Middle frontal gyrus (tissue), 1 donor: ENCODE measurements at regions not wholly inside any gene's neighbourhood (a gene's known extent, or its start where the extent isn't known, plus 50 kb on each side); places are given as distances from the start of the nearest gene placed in this dataset.
"Not testable (repeated sequence)": the region's sequence is repeated elsewhere in the genome, so short reads cannot be mapped to it uniquely, and the experiment has no call there.

ENCODE experiments used
- DNase-seq: peaks from one replicate; pipeline ENCODE4 v3.0.0-alpha.2; 2015; ENCODE audit warnings: low spot score; ENCODE audit errors: extremely low spot score

DNA sequence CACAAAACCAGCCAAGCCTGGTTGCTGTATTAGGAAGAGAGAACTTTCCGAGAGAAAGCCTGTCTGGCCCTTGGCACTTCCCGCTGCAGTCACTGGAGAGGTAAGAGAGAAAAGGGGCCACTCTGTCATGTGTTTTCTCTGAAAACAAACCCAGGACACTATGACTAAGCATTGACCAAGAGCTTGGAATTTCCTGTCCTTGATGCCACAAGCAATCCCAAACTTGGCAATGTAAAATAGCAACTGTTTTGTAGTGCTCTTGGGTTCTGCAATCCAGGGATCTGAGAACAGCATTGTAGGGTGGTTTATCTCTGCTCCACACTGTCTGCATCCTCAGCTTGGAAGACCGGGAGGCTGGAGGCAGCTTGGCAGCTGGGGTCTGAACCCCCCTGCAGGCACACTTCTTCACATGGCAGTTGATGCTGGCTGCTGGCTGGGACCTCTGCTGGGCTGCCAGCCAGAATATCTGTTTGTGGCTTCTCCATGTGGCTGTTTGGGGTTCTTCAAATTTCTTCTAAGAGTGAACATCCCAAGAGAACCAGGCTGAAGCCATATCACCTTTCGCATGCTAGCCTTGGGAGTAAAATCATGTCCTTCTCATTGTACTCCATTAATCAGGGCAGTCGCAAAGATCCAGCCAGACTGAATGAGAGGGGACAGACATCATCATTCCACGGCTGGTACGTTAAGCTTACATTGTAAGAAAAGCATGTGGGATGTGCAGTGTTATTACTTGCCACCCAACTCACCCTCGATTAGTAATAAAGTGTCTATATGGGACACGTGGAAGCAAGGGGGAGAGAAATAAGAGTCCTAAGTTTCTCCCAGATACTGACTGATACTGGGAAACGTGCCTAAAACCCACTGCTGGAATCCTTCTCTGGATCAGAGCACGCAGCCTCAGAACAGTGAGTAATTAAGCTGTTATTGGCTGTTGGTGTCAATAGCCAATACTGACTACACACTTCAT is 537.4 kb upstream of the B3GAT1 start:
- no peak for DNase-seq

DNA sequence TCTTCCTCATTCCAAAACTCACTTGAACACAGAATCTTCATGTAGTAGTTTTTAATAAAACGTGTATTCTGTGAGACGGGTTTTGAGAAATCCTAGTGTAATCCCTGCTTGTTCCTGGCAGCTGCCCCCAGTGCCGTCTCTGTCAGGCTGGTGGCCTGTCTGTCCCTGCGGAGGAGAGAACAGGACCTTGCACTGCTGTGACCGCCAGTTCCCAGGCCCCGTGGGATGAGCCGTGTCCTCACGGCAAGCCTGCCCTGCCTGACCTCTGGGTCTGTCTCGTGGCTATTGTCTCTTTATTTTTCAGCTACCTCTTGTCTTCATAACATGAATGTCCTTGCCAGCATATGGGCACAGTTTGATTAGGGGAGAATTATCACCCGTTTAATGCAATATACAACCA is 535.5 kb upstream of the B3GAT1 start:
- DNase-seq: no peak

- no peak for DNase-seq
Measured at GRCh38 chr11:134945993-134946392, 534.0 kb upstream of the B3GAT1 start.

DNA sequence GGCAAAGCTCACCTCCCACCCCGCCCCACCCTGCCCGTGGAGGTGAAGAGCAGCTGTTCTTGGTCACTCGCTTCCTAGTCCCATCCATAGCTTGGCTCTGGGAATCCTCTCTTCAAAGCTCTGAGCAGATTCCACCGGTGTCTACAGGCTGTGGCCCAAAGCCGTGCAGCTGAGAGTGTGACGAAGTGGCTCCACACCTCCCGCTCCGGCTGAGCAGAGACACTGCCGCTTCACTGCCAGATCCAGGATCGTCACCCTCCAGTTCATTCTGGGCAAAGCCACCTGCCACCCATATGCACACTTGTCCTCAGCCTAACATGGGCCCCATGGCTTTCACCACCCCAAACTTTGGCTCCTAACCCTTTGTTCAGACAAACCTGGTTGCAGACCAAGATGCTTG is 532.9 kb upstream of the B3GAT1 start:
- DNase-seq: no peak

GRCh38 chr11:134944131-134944530 is 532.1 kb upstream of the B3GAT1 start:
- no peak for DNase-seq

GRCh38 chr11:134943544-134943943 is 531.5 kb upstream of the B3GAT1 start:
- DNase-seq: no peak

GRCh38 chr11:134942681-134943080 is 530.6 kb upstream of the B3GAT1 start:
- DNase-seq: no peak

- DNase-seq: not testable (repeated sequence)
Measured at GRCh38 chr11:134941936-134942600, 530.0 kb upstream of the B3GAT1 start.

- no peak for DNase-seq
Measured at GRCh38 chr11:134941326-134941725, 529.3 kb upstream of the B3GAT1 start.

- no peak for DNase-seq
Measured at GRCh38 chr11:134940441-134941126, 528.5 kb upstream of the B3GAT1 start.

DNA sequence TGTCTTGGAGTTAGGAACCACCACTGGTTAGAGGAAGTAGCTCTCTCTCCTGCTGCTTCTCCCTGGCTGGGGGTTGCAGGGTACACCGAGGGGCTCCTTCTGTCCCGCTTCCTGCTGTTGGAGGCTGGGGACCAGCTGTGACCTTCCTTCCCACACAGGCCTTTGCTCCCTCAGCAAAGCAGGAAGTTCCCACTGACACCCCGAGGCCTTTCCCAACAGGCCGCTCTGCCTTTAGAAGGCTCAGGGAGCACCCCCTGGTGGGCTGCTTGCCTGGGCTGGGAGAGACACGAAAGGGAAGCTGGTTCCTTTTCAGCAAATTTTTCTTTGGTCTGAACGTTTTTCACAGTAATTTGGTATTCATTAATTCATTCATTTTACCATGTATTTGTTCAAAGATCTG is 527.9 kb upstream of the B3GAT1 start:
- DNase-seq: no peak

DNA sequence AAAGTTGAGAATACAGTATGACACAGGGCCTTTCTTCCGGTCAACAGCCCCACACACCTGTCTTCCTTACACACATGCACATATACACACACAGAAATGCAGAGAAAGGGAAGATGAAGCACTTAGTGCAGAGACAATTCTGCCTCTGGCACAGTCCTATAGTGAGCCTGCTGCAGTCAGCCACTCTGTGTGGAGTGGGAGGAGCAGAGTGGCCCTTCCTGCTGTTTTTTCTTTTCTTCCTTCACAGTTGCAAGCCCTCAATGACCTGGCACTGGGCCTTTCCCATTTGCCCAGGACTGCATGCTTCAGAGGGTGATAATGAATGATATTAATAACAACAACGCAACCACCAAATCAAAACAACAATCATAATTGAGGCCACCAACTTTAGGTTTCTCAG is 527.0 kb upstream of the B3GAT1 start:
- no peak for DNase-seq

GRCh38 chr11:134938212-134938611 is 526.2 kb upstream of the B3GAT1 start:
- DNase-seq: no peak

- DNase-seq: not testable (repeated sequence)
Measured at GRCh38 chr11:134937193-134937592, 525.2 kb upstream of the B3GAT1 start.

DNA sequence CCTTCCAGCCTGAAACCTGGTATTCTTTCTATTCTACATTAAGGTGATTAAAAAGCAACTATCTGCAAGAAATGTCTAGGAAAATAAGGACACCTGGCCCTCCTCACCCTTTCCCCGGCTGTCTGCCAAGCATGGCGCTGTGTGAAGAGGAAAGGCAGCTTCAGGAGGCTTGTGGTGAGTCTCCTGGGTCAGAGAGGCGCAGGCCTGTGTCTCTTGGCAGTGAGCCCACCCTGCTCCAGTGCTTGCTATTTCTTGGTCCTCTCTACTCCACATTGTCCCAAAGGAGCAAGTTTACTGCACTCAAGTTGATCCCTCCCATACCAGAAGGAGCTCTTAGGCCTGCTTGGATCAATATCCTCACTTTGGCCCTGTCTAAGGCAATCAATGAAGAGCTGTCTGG is 520.7 kb upstream of the B3GAT1 start:
- DNase-seq: no peak

DNA sequence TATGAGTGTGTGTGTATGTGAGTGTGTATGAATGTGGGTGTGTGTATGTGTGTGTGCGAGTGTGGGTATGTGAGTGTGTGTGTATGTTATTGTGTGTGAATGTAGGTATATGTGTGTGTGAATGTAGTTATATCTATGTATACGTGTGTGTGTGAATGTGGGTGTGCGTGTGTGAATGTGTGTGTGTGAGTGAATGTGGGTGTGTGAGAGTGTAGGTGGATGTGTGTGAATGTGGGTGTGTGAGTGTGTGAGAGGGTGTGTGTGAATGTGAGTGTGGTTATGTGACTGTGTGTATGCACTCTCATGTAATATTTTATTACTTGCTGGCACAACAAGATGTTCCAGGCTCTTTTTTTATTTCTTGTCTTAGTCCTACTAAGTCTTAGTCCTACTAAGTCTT is 513.4 kb upstream of the B3GAT1 start:
- no peak for DNase-seq

DNA sequence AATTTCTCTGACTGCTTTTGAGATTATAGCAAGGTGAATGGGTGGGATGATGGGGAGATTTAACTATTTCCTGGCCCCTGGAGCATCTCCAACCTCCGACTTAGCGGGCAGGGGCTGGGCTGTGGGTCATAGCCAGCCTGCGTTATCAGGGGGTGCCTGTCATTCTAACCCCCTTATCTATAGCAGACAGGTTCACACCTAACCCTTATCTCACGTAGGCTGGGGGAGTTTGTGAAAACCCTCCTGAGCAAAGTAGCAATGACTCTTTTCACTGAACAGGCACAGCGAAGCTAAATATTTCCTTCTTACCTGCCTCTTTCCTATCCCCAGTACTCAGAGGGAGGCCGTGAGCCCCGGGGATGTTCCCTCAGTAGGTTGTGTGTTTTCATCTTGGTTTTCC is 511.4 kb upstream of the B3GAT1 start:
- no peak for DNase-seq

DNA sequence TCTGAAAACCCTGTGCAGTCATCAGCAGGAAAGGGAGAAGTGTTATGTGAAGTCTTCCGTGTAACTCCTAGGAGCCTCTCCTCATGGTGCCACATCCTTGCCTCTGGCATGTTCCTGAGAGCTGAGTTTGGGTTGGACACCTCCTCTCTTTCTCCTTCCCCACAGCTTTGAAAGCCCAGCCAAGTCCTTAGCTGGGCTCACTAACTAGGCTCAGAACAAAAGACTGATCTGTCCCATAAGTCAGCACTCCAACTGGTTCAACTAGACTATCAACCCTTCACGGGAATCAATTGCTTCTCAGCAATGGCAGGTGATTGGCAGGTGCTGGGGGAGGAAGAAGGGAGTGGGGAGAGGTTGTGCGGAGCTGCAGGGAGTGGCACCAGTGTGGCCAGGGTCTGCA is 509.9 kb upstream of the B3GAT1 start:
- DNase-seq: no peak

GRCh38 chr11:134920851-134921608 is 509.0 kb upstream of the B3GAT1 start:
- DNase-seq: no peak

GRCh38 chr11:134916421-134917213 is 504.6 kb upstream of the B3GAT1 start:
- DNase-seq: no peak

GRCh38 chr11:134915881-134916280 is 503.8 kb upstream of the B3GAT1 start:
- no peak for DNase-seq
